ENCODE measurements at regions not wholly inside any gene's neighbourhood (a gene's known extent, or its start where the extent isn't known, plus 50 kb on each side); places are given as distances from the start of the nearest gene placed in this dataset.
A peak's percentile ranks its signal among the peaks of the same experiment; 100 is the strongest.

DNA sequence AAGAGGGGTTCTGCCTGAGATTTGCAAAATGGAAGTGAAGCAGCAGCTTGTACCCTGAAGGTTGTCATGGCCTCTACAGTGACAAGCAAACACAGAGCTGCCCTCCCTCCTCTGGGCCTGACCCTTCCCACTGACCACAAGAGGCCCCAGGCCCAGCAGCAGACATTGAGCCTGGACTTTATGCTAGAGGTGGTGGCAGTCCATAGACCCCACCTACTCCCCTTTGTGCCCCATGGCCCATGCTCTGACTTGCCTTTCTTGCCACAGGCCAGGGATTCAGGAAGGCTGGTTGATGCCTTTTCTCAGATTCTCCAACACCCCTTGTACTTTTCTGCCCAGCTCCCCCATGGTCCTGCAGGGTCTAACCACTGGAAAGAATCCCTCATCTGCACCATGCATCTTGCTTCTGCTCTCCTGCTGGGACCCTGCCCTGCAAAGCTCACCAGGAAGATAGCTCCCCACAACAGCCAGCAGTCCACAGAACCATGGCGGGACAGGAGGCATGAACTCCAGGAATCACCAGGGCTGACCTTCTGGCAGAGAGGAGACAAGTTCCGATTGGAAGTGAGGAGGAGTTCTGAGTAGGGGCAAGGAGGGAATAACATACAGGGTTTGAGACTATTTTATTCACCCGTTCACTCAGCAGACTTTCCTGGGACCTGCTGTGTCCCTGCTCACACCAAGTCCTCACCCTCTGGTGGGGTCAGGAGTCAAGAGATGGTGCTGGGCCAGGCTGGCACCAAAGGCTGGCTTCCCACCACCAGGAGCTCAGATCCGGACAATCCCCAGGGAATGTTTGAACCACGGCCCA is 263.8 kb downstream of the SYK start:
- Mint-ChIP-seq H3K27me3 (ENCODE audit: low read depth) (no peaks in the 10 kb centered on the region), H3K4me1 (ENCODE audit: low read depth) (peaks cover 18% of the 10 kb centered on the region), H3K4me3 (no peak overlapping the region), H3K27ac (no peak overlapping the region), H3K9me3 (no peaks in the 10 kb centered on the region), H3K36me3 (ENCODE audit: low read depth) (peaks cover 13% of the 10 kb centered on the region)
- no peak for DNase-seq (ENCODE audit: low spot score)

- Mint-ChIP-seq H3K9me3 (no peaks in the 10 kb centered on the region), H3K4me3 (no peak overlapping the region), H3K36me3 (ENCODE audit: low read depth) (peaks cover 13% of the 10 kb centered on the region), H3K4me1 (ENCODE audit: low read depth) (peaks cover 12% of the 10 kb centered on the region), H3K27me3 (ENCODE audit: low read depth) (no peaks in the 10 kb centered on the region), H3K27ac (no peak overlapping the region)
- no peak for DNase-seq (ENCODE audit: low spot score)
These were observed 264.4 kb downstream of the SYK start for GRCh38 chr9:91066042-91066415.

GRCh38 chr9:91066856-91067255 is 265.2 kb downstream of the SYK start:
- no peak overlapping the region for H3K27ac Mint-ChIP-seq
- H3K4me1 Mint-ChIP-seq (ENCODE audit: low read depth) = peaks cover 10% of the 10 kb centered on the region
- H3K9me3 Mint-ChIP-seq = no peaks in the 10 kb centered on the region
- DNase-seq (ENCODE audit: low spot score) = no peak
- H3K27me3 Mint-ChIP-seq (ENCODE audit: low read depth) = no peaks in the 10 kb centered on the region
- no peak overlapping the region for H3K4me3 Mint-ChIP-seq
- H3K36me3 Mint-ChIP-seq (ENCODE audit: low read depth) = peaks cover 13% of the 10 kb centered on the region

GRCh38 chr9:91067306-91067860 is 265.8 kb downstream of the SYK start:
- DNase-seq (ENCODE audit: low spot score) = no peak
- Mint-ChIP-seq H3K4me3 (no peak overlapping the region), H3K36me3 (ENCODE audit: low read depth) (peaks cover 13% of the 10 kb centered on the region), H3K9me3 (no peaks in the 10 kb centered on the region), H3K4me1 (ENCODE audit: low read depth) (peaks cover 9% of the 10 kb centered on the region), H3K27ac (no peak overlapping the region), H3K27me3 (ENCODE audit: low read depth) (no peaks in the 10 kb centered on the region)

DNA sequence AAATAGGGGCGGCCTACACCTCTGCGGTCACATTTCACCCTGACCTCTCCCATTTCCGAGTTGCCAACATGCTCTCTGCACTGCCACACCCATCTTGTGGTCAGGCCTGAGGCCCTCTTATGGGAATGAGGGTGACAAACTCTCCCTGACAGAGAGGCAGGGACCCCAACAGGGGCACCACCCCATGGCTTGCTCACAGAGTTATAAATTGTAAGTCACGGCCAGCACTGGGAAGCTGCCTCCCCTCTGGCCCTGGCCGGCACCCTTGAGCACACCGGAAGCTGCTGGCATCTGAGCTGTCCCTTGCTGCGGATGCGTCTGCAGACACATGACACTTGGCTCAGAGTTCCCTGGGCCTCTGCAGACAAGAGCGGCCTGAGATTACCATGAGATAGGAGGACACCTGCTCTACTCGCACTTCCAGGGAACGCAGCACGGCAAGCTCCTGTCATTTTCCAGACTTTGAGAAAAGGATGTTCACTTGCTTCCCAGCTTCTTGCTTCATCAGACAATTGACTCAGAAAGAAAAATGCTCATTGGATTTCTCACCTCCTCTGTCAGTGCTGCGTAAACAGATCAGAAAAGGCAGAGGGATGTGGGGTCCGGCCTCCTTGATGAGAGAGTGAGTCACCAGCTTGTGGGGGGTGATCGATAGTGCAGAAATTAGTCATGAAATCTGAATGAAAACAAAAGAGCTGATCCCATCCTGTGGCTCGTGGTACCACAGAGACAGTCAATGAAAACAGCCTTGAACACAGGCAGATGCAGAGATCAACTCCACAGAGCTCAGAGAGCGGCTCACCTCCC is 269.8 kb downstream of the SYK start:
- H3K9me3 Mint-ChIP-seq = no peaks in the 10 kb centered on the region
- H3K27me3 Mint-ChIP-seq (ENCODE audit: low read depth) = no peaks in the 10 kb centered on the region
- peak overlapping the region; percentile 62 for H3K4me3 Mint-ChIP-seq
- peak overlapping the region; percentile 82 for H3K27ac Mint-ChIP-seq
- peaks cover 12% of the 10 kb centered on the region for H3K4me1 Mint-ChIP-seq (ENCODE audit: low read depth)
- DNase-seq (ENCODE audit: low spot score) = peak; percentile 87
- H3K36me3 Mint-ChIP-seq (ENCODE audit: low read depth) = peaks cover 12% of the 10 kb centered on the region

DNA sequence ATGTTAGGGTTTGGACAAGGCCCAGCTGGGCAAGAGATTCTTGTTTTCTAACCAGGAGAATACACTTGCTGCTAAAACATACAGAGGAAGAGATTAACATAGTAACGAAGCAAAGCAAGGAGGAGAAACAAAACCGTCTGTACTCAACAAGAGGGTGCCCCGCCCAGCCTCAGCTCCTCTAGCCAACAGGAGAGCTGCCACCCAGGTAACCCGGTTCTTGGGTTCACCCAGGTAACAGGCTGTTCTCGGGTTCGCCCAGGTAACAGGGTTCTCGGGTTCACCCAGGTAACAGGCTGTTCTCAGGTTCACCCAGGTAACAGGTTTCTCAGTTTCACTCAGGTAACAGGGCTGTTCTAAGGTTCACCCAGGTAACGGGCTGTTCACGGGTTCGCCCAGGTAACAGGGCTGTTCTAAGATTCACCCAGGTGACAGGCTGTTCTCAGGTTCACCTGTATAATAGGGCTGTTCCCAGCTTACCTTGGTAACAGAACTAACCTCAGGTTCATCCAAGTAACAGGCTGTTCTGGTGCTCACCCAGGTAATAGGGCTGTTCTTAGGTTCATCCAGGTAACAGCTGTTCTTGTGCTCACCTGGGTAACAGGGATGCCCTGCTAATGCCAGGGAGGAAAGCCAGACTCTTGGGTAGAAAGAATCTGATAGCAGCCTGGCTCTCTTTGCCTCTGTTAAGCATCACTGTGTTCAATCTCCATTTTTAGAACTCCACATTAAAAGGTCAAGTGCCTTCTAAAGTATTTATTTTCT is 271.6 kb downstream of the SYK start:
- no peak overlapping the region for H3K4me3 Mint-ChIP-seq
- DNase-seq (ENCODE audit: low spot score) = no peak
- H3K27me3 Mint-ChIP-seq (ENCODE audit: low read depth) = no peaks in the 10 kb centered on the region
- H3K36me3 Mint-ChIP-seq (ENCODE audit: low read depth) = peaks cover 15% of the 10 kb centered on the region
- no peaks in the 10 kb centered on the region for H3K9me3 Mint-ChIP-seq
- H3K4me1 Mint-ChIP-seq (ENCODE audit: low read depth) = peaks cover 13% of the 10 kb centered on the region
- peak overlapping the region; percentile 38 for H3K27ac Mint-ChIP-seq

DNA sequence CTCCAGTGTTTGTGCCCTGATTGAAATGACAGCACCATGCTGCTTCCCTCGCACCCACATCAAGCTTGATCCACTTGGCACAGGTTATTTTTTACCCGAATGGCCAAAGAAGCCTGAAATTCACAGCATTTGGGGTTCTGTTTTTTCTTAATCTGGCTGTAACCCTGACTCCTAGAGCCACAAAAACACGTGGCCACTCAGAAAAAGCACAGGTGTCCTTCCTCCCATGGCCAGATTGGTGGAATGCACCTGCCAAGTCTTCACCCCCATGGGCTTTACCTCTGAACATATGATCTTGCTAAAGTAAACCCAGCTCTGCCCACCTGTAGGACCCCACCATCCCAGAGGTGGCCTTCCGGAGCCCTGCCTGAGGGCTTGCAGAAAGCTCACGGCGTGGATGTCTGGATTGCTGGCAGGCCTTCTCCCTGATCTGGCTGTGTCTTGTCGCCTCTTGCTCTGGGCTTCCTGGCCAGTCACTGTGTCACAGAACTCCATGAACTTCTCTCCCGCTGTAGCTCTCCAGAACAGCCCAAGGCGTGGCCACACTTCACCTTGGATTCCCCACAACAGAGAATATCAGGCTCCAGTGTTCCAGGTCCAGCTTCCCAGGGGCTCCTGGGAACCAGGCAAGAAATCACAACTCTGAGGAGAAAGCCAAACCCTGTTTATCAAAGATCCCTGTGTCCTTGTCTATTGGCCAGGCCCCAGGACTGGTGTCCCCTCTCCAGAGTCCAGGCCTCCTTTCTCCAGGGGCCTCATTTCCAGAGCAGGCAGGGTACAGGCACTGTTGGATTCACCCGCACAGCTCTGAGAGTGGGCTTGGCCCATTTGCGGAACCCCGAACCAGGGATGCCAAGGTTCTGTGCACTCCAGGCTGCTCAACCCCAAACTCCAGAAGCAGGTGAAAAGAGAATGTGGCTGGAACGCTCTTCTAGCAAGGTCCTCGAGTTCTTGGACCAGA is 272.5 kb downstream of the SYK start:
- Mint-ChIP-seq H3K4me1 (ENCODE audit: low read depth) (peaks cover 17% of the 10 kb centered on the region), H3K27ac (no peak overlapping the region), H3K27me3 (ENCODE audit: low read depth) (no peaks in the 10 kb centered on the region), H3K36me3 (ENCODE audit: low read depth) (peaks cover 16% of the 10 kb centered on the region), H3K4me3 (no peak overlapping the region), H3K9me3 (no peaks in the 10 kb centered on the region)
- no peak for DNase-seq (ENCODE audit: low spot score)

DNA sequence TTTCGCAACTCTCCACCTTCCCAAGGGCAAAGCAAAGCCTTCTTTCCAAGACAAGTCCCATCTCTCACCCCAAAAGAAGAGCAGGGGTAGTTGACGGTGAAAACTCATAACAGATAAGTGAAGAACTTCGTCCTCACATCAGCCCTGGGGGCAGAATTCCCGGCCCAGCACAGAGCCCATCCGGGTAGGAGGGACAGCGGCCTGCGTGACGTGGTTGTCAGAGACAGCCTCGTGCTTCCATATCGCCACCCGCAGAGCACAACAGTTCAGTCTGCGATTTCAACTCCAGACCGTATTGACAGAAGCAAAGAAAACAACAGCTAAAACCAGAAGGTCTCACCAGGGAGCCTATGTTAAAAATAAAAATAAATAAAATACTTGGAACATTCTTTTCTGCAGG is 273.2 kb downstream of the SYK start:
- no peak overlapping the region for H3K27ac Mint-ChIP-seq
- no peaks in the 10 kb centered on the region for H3K27me3 Mint-ChIP-seq (ENCODE audit: low read depth)
- DNase-seq (ENCODE audit: low spot score) = no peak
- H3K36me3 Mint-ChIP-seq (ENCODE audit: low read depth) = peaks cover 19% of the 10 kb centered on the region
- H3K4me1 Mint-ChIP-seq (ENCODE audit: low read depth) = peaks cover 16% of the 10 kb centered on the region
- H3K4me3 Mint-ChIP-seq = no peak overlapping the region
- H3K9me3 Mint-ChIP-seq = no peaks in the 10 kb centered on the region

- no peak overlapping the region for H3K27ac Mint-ChIP-seq
- no peak overlapping the region for H3K4me3 Mint-ChIP-seq
These were observed 273.7 kb downstream of the SYK start for GRCh38 chr9:91075279-91075678.

DNA sequence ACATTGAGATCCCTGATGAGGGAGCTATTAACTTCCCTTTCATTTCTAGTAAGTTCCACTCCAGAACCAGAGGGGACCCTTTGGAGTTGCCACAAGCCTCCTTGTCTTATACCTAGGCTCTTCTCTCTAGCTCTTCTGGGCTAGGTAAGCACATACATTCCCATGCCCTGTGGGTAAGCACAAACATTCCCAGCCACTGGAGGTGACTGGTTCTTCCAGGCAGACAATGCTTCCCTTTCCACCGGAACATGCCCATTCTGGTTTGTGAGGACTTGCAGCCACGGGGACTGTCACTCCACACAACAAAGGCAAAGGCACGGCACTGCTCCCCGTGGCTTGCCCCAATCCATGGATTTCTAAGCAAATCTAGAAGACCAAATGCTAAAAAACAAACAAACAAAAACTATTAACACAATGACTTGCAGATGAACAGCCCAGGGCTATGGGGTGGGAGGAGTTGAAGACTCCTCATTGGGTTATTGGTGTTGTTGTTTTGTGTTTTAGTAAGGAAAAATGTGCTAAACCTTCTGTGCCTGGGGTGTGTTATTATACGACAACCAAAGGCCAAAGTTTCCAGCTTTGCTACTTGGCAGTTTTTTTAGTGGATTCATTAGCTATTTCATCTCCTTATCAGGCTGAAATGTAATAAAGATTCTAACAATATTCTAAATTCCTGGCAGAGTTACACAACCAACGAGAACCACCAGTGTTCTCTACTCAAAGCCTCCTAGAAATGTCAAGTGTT is 276.2 kb downstream of the SYK start:
- H3K4me3 Mint-ChIP-seq = no peak overlapping the region
- H3K9me3 Mint-ChIP-seq = no peaks in the 10 kb centered on the region
- H3K4me1 Mint-ChIP-seq (ENCODE audit: low read depth) = peaks cover 10% of the 10 kb centered on the region
- H3K36me3 Mint-ChIP-seq (ENCODE audit: low read depth) = peaks cover 37% of the 10 kb centered on the region
- no peak for DNase-seq (ENCODE audit: low spot score)
- H3K27ac Mint-ChIP-seq = no peak overlapping the region
- H3K27me3 Mint-ChIP-seq (ENCODE audit: low read depth) = no peaks in the 10 kb centered on the region

More at GRCh38 chr9:91075279-91075678, 273.7 kb downstream of the SYK start:
- Mint-ChIP-seq H3K36me3 (ENCODE audit: low read depth) (peaks cover 23% of the 10 kb centered on the region), H3K9me3 (no peaks in the 10 kb centered on the region), H3K4me1 (ENCODE audit: low read depth) (peaks cover 18% of the 10 kb centered on the region), H3K27me3 (ENCODE audit: low read depth) (no peaks in the 10 kb centered on the region)
- DNase-seq (ENCODE audit: low spot score) = no peak

DNA sequence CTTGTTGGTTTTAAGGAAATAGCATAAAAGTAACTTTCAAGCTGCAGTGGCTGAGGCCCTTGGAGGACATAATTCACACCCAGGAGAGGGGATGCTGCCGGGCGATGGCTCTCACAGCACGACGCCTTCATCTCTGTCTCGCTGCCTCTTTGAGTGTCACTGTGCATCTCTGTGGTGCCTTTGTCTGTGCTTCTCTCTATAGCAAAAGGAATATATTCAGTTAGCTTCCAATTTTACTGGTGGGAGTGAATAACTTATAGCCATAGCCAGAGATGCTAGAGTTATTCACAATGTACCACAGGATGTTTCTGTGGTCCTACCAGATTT is 276.7 kb downstream of the SYK start:
- Mint-ChIP-seq H3K4me1 (ENCODE audit: low read depth) (peaks cover 8% of the 10 kb centered on the region), H3K9me3 (no peaks in the 10 kb centered on the region), H3K27me3 (ENCODE audit: low read depth) (no peaks in the 10 kb centered on the region), H3K4me3 (no peak overlapping the region), H3K27ac (no peak overlapping the region), H3K36me3 (ENCODE audit: low read depth) (peaks cover 39% of the 10 kb centered on the region)
- no peak for DNase-seq (ENCODE audit: low spot score)

DNA sequence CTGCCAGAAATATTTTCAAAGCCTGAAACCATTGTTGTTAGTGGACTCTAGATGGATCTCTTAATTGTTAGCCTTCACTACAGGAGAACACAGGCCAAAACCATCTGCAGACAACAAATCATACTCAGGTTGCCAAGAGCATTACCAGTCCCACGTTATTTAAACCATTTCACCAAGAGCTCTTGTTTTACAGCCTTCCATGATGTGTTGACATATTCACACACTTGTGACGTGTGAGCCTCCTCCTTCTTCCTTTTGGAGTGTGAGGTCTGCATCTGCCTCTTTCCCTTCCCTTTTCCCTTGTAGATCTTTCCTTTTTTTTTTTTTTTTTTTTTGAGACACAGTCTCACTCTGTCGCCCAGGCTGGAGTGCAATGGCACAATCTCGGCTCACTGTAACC is 279.0 kb downstream of the AUH start:
- Mint-ChIP-seq H3K4me3 (no peak overlapping the region), H3K9me3 (no peaks in the 10 kb centered on the region), H3K4me1 (ENCODE audit: low read depth) (peaks cover 27% of the 10 kb centered on the region), H3K36me3 (ENCODE audit: low read depth) (peaks cover 51% of the 10 kb centered on the region), H3K27ac (no peak overlapping the region), H3K27me3 (ENCODE audit: low read depth) (no peaks in the 10 kb centered on the region)
- DNase-seq (ENCODE audit: low spot score) = no peak

Data from T-helper 2 cell treated with Interferon-gamma antibody and Interleukin-4, amounts not matched to agents 5 μg/mL and 100 μg/mL, for 36 hours (primary cell).